GM12864 (cell line): ENCODE measurements at regions not wholly inside any gene's neighbourhood (a gene's known extent, or its start where the extent isn't known, plus 50 kb on each side); places are given as distances from the start of the nearest gene placed in this dataset.

ENCODE experiments used
- DNase-seq: peaks from one replicate; pipeline ENCODE4 v3.0.0-alpha.2; 2011; ENCODE audit warnings: low read depth
- H3K4me3 ChIP-seq: 2 replicates; pipeline ENCODE4 v1.5.1; 2011; ENCODE audit warnings: mild to moderate bottlenecking, low read depth, low read length, control low read depth
- TF ChIP-seq, protein P1 (sequence below): IDR thresholded peaks from 2 replicates; pipeline ENCODE4 v1.5.1; 2011; ENCODE audit warnings: low read depth, mild to moderate bottlenecking, moderate library complexity, low read length, control low read depth, inconsistent platforms; ENCODE audit errors: missing control alignments

DNA sequence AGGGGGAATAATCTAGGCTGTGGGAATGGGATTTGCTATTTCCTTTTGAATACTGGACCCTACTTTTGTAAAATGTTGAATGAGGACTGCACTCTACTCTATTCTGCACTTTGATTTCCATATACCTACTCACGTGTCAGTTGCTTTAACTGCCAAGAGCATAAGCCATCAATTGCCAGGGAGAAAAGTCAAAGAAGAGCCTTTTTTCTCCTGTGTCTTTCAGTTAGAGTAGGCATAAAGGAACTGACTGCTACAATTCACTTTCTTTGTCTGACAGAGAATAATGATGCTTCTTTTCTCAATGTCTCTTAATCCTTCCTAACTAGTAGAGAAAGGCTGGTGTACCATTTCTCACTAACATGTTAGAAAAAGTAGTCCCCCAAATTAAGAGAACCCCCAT, 231.6 kb downstream of the ELAVL2 start:
- TF ChIP-seq, protein P1, sequence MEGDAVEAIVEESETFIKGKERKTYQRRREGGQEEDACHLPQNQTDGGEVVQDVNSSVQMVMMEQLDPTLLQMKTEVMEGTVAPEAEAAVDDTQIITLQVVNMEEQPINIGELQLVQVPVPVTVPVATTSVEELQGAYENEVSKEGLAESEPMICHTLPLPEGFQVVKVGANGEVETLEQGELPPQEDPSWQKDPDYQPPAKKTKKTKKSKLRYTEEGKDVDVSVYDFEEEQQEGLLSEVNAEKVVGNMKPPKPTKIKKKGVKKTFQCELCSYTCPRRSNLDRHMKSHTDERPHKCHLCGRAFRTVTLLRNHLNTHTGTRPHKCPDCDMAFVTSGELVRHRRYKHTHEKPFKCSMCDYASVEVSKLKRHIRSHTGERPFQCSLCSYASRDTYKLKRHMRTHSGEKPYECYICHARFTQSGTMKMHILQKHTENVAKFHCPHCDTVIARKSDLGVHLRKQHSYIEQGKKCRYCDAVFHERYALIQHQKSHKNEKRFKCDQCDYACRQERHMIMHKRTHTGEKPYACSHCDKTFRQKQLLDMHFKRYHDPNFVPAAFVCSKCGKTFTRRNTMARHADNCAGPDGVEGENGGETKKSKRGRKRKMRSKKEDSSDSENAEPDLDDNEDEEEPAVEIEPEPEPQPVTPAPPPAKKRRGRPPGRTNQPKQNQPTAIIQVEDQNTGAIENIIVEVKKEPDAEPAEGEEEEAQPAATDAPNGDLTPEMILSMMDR: no peak
- no peak for DNase-seq
- no peak overlapping the region for H3K4me3 ChIP-seq

DNA sequence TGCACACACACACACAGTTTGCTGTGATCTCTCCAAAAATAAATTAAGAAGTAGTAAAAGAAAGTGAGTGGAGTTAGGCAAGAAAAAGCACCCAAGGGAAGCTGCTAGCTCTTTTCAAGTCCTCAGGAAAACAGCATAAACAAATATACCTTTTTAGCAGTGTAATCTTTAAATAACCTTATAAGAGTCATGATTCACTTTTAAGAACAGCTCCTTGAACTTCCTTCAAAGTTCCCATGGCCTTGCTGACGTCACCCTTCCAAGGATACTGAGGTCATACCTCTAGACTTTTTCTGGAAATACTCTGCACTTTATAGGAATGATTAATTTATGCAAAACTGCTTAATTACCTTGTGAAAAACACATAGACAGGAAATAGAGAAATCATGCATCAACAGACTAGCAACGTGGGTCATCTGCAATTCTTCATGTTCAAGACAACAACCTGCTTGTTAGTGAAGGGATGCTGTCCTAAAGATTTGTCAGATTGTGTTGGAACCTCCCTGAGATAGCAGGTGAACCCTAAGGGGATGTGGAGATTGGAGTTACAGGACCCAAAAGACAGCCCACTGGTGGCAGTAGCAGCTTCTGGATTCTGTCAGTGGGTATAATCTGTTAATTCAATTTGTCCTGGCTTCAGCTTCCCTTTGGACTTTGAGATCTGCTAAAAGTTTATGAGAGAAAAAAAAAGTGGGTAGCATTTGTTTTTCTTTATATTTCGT, 229.0 kb downstream of the ELAVL2 start:
- TF ChIP-seq, protein P1: no peak
- no peak for DNase-seq
- H3K4me3 ChIP-seq: no peak overlapping the region

DNA sequence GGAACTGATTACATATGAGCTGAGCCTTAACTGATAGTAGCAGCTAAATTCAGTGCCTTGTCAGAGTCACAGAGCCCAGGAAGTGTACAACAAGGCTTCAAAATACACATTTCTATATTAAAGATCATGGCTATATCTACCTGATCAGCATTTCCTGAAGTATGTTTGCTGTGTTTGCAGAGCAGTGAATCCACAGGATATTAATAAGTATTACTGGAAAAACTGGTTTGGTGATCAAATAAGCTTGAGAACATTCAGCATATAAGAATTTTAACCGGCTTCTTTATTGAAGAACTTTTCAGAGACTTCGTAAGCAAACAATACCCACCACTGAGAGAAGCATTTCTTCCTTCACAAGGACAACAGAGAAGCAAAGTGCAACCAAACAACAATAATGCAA, 227.0 kb downstream of the ELAVL2 start:
- TF ChIP-seq, protein P1: no peak
- no peak for DNase-seq
- H3K4me3 ChIP-seq: no peak overlapping the region

DNA sequence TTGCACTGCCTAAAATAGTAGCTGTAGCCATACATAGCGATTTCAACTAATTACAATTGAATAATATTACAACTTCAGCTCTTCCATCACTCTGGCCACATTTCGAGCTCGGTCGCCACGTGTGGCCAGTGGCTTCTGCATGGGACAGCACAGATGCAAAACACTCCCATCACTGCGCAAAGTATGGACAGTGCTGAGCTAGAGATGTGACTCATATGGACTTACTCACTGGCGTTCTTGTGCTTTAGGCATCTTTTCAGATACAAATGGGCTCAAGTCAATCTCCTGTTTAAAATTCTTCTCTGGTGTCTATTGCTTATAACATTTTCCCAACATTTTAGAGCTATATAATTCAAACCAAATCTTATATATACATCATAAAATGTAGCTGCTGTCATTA, 222.7 kb downstream of the ELAVL2 start:
- no peak for DNase-seq
- TF ChIP-seq, protein P1: no peak
- H3K4me3 ChIP-seq: no peak overlapping the region

DNA sequence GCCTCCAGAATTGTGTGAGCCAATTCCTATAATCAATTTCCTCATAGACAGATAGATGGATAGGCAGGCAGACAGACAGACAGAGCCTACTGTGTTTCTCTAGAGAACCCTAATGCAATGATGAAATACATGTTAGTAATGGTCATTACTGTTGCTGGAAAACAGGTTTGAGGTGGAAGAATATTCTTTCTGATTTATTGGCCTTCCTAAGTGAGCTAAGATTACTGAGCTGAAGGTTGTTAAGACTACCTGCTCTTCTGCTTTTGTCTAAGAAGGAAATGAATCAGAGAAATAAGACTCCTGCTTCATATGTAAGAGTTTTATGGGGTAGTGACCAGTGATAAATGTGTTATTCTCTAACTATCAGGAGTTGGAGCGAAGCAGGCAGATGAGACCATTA, 219.9 kb downstream of the ELAVL2 start:
- no peak for DNase-seq
- TF ChIP-seq, protein P1: no peak
- H3K4me3 ChIP-seq: no peak overlapping the region

DNA sequence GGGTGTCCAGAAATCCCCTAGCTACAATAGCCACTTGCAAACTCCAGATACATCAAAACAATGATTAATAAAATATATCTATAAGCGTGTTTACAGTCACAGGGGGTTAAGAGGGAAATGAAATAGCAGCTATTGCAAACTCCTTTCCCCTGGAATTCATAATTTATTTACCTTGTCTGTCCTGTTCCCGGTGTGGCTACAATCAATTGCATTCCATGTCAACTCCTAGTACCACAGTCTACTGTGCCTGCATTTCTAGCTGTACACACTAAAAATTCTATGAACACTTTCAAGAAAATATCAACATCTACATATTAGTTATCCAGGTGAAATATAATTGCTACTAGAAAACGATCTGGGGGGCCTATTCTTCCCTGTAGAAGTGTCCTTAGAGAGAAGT, 217.6 kb downstream of the ELAVL2 start:
- no peak for DNase-seq
- H3K4me3 ChIP-seq: no peak overlapping the region
- TF ChIP-seq, protein P1: no peak

DNA sequence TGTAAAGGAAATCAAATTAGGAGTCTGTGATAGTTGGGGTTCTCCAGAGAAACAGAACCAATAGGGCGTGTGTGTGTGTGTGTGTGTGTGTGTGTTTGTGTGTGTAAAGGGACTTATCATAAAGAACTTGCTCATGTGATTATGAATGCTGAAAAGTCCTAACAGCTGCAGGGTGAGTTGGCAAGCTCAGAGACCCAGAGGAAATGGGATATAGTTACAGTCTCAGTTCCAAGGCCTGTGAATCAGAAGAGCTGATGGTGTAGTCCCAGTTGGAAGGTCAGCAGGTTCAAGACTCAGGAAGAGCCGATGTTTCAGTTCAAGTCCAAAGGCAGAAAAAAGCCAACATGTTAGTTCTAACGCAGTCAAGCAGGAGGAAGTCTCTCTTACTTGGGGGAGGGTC, 214.2 kb downstream of the ELAVL2 start:
- TF ChIP-seq, protein P1: no peak
- no peak for DNase-seq
- H3K4me3 ChIP-seq: no peak overlapping the region
